ENCODE measurements at regions not wholly inside any gene's neighbourhood (a gene's known extent, or its start where the extent isn't known, plus 50 kb on each side); places are given as distances from the start of the nearest gene placed in this dataset.

- TF ChIP-seq, protein P1, sequence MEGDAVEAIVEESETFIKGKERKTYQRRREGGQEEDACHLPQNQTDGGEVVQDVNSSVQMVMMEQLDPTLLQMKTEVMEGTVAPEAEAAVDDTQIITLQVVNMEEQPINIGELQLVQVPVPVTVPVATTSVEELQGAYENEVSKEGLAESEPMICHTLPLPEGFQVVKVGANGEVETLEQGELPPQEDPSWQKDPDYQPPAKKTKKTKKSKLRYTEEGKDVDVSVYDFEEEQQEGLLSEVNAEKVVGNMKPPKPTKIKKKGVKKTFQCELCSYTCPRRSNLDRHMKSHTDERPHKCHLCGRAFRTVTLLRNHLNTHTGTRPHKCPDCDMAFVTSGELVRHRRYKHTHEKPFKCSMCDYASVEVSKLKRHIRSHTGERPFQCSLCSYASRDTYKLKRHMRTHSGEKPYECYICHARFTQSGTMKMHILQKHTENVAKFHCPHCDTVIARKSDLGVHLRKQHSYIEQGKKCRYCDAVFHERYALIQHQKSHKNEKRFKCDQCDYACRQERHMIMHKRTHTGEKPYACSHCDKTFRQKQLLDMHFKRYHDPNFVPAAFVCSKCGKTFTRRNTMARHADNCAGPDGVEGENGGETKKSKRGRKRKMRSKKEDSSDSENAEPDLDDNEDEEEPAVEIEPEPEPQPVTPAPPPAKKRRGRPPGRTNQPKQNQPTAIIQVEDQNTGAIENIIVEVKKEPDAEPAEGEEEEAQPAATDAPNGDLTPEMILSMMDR (IDR thresholded peaks at IDR 0.05; ENCODE audit: low read depth, low read length): no peak
- DNase-seq (ENCODE audit: low read depth in 2 of 2): no peak
Measured at GRCh38 chr4:187232796-187233195, 509.1 kb upstream of the FAT1 start.

DNA sequence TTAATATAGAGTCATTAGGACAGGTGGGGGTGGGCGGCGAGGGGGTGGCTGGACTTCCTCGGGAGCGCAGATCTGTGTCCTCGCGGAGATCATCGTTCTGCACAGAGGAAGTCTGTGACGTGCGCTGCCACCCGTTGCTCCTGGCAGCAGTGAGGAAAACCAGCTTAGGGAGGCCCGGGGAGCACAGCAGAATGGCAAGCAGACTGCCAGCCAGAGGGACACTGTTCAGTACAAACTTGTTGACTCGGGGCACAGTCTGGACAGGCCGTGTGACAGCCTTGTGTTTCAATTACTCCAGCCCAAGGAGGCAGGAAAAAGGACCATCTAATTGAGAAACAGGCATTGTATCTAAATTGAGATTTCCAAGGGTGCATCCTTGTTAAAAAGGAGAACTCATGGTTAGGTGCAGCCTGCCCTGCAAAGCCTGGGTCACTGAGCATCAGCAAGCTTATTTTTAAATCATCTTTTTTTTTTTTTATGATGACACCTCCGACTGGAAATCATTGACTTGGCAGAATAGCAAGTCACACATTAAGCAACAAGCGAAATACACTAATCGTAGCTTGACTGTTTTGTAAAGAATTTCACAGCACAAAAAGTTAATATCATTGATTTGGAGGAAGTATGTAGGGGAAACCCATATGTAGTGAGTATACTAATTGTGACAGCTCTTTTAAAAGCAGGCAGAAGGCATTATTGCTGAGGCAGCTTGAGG is 512.0 kb upstream of the FAT1 start:
- no peak overlapping the region for H3K4me3 ChIP-seq (replicated peaks in 1 of 2; ENCODE audit: low read depth in 2 of 2, low read length in 2 of 2)
- DNase-seq (ENCODE audit: low read depth in 2 of 2): no peak
- TF ChIP-seq, protein P1 (IDR thresholded peaks at IDR 0.05; ENCODE audit: low read depth, low read length): no peak

More at GRCh38 chr4:187232796-187233195, 509.1 kb upstream of the FAT1 start:
- no peak overlapping the region for H3K4me3 ChIP-seq (replicated peaks in 1 of 2; ENCODE audit: low read depth in 2 of 2, low read length in 2 of 2)

DNA sequence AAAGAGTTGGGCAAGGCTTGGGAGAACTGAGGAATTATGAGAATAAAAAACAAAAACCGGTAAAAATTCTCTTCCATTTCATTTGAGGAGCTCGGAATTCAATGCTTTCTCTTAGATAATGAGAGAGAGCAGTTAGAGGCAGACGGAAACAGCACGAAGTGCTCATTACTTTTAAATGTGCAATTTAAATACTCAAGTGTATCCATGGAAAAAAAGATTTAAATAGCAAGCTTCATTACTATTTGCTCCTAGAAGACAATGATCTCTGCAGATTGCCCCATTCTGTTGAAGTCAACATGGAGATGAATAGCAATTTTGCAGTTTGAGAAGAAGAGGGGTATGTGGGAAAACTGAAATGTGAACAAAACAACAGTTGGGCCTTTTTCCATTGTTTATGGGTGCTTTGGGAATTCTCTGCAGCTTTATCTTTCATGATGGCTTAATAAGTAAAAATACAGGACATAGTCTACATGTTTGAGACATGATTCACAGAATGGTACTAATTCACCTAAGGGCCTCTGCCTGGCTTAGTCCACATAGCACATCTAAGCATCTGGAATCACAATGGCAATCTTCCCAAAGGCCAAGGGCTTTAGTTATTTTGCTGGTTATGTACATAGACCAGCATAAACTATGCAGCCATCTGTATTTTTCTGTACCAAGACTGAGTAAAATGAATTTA is 512.7 kb upstream of the FAT1 start:
- DNase-seq (ENCODE audit: low read depth in 2 of 2): peak; percentile 45
- H3K4me3 ChIP-seq (replicated peaks in 1 of 2; ENCODE audit: low read depth in 2 of 2, low read length in 2 of 2): no peak overlapping the region
- TF ChIP-seq, protein P1 (IDR thresholded peaks at IDR 0.05; ENCODE audit: low read depth, low read length): no peak

DNA sequence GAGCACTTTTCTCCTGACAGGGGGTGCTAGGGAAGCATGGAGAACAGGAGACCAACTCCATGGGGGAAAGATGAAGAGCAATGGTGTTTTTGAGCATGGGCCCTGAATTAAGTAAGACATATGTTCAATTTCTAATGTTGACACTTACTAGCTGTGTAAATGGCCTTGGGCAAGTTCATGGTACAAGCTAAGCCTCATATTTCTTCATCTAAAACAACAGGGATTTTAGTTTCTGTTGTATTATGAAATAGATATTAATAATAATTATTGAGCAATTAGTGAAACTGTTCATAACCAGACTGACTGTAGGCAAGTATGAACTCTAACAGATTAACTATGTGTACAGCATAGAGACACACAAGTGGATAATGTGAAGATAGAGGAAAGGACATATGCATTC is 515.0 kb upstream of the FAT1 start:
- TF ChIP-seq, protein P1 (IDR thresholded peaks at IDR 0.05; ENCODE audit: low read depth, low read length): no peak
- H3K4me3 ChIP-seq (replicated peaks in 1 of 2; ENCODE audit: low read depth in 2 of 2, low read length in 2 of 2): no peak overlapping the region
- DNase-seq (ENCODE audit: low read depth in 2 of 2): no peak

DNA sequence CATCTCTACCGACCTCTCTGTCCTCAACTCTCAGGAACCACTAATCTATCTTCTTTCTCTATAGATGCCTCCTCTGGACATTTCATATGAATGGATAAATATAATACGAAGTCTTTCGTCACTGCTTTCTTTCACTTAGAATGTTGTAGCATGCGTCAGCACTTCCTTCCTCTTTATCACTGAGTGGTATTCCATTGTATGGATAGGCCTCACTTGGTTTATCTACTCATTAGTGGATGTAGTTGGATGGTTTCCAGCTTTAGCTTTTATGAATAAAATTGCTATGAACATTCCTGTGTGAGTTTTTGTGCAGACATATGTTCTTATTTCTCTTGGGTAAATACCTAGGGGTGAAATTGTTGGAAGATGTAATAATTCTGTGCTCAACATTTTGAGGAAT is 528.2 kb upstream of the FAT1 start:
- TF ChIP-seq, protein P1 (IDR thresholded peaks at IDR 0.05; ENCODE audit: low read depth, low read length): no peak
- DNase-seq (ENCODE audit: low read depth in 2 of 2): peak; percentile 25 to 60
- H3K4me3 ChIP-seq (replicated peaks in 1 of 2; ENCODE audit: low read depth in 2 of 2, low read length in 2 of 2): no peak overlapping the region

GRCh38 chr4:187256897-187257296 is 533.2 kb upstream of the FAT1 start:
- TF ChIP-seq, protein P1 (IDR thresholded peaks at IDR 0.05; ENCODE audit: low read depth, low read length): no peak
- no peak overlapping the region for H3K4me3 ChIP-seq (replicated peaks in 1 of 2; ENCODE audit: low read depth in 2 of 2, low read length in 2 of 2)
- no peak for DNase-seq (ENCODE audit: low read depth in 2 of 2)

Measured in cardiac fibroblast (primary cell).